WTC11 (cell line): ENCODE measurements at regions not wholly inside any gene's neighbourhood (a gene's known extent, or its start where the extent isn't known, plus 50 kb on each side); places are given as distances from the start of the nearest gene placed in this dataset.

ENCODE experiments used
- ATF3 ChIP-seq: sonication (generic); formaldehyde crosslinking; conservative IDR thresholded peaks from 2 replicates; pipeline ENCODE4 v1.8.1; 2022; ENCODE audit warnings: mild to moderate bottlenecking, missing genetic modification reagents
- CTCF ChIP-seq: fragments of 200-600 bp; IDR thresholded peaks from 2 replicates; pipeline ENCODE4 v1.8.0; 2022; ENCODE audit warnings: antibody characterized with exemption
- ESRRA ChIP-seq: sonication (generic); formaldehyde crosslinking; IDR thresholded peaks from 2 replicates; pipeline ENCODE4 v1.8.1; 2022; ENCODE audit warnings: mild to moderate bottlenecking, missing genetic modification reagents, borderline replicate concordance
- IRF1 ChIP-seq: sonication (generic); formaldehyde crosslinking; IDR thresholded peaks from 2 replicates; pipeline ENCODE4 v1.8.0; 2023; ENCODE audit warnings: missing genetic modification reagents
- TCF7 ChIP-seq: sonication (generic); formaldehyde crosslinking; IDR thresholded peaks from 2 replicates; pipeline ENCODE4 v1.8.0; 2022; ENCODE audit warnings: mild to moderate bottlenecking, low read depth, missing genetic modification reagents, moderate library complexity
- USF2 ChIP-seq: sonication (generic); formaldehyde crosslinking; IDR thresholded peaks from 2 replicates; pipeline ENCODE4 v1.8.1; 2023; ENCODE audit warnings: mild to moderate bottlenecking, missing genetic modification reagents, moderate library complexity
- ZNF263 ChIP-seq: sonication (generic); formaldehyde crosslinking; IDR thresholded peaks from 2 replicates; pipeline ENCODE4 v1.8.1; 2022; ENCODE audit warnings: low read depth, mild to moderate bottlenecking, moderate library complexity, missing genetic modification reagents

- TF ChIP-seq CTCF: no peak
- no peak for TF ChIP-seq USF2
- no peak for TF ChIP-seq ESRRA (CRISPR knock-in tag)
- TF ChIP-seq TCF7 (CRISPR knock-in tag): no peak
- no peak for TF ChIP-seq ZNF263
- TF ChIP-seq IRF1: no peak
- TF ChIP-seq ATF3 (CRISPR knock-in tag): no peak
Measured at GRCh38 chr6:66964216-66964615, 1257.2 kb upstream of the EYS start.
